ENCODE measurements at regions not wholly inside any gene's neighbourhood (a gene's known extent, or its start where the extent isn't known, plus 50 kb on each side); places are given as distances from the start of the nearest gene placed in this dataset.

- Histone ChIP-seq H3K4me3 (no peak overlapping the region), H3K4me1 (peaks cover 4 to 13% (median 9%) of the 10 kb centered on the region in 6 donors), H3K36me3 (no peaks in the 10 kb centered on the region), H3K27ac (no peak overlapping the region), H3K27me3 (replicated peaks in 1 of 7) (no peaks in the 10 kb centered on the region), H3K9me3 (no peaks in the 10 kb centered on the region)
- WGBS, 5 donors = 77 to 94% (median 87%) methylated on average over 5 of the region's 5 CpGs
- no peak for TF ChIP-seq CTCF (IDR thresholded peaks at IDR 0.05 in 8 of 11, conservative IDR thresholded peaks at IDR 0.05 in 3 of 11)
- no peak for TF ChIP-seq POLR2A (IDR thresholded peaks at IDR 0.05)
- TF ChIP-seq POLR2AphosphoS5 (IDR thresholded peaks at IDR 0.05) = no peak
- DNase-seq = peak; percentile 1
- intact Hi-C loops (cut with DNase I; ENCODE audit: low total_unique reads) = no loop called here
Observed at GRCh38 chrX:9356846-9357245, 108.0 kb upstream of the TBL1X start.

- Histone ChIP-seq H3K27ac (no peak overlapping the region), H3K4me3 (no peak overlapping the region), H3K9me3 (no peaks in the 10 kb centered on the region), H3K4me1 (peaks cover 4 to 8% (median 7%) of the 10 kb centered on the region in 6 donors), H3K36me3 (no peaks in the 10 kb centered on the region), H3K27me3 (replicated peaks in 1 of 7) (no peaks in the 10 kb centered on the region)
- no peak for TF ChIP-seq POLR2AphosphoS5 (IDR thresholded peaks at IDR 0.05)
- TF ChIP-seq POLR2A (IDR thresholded peaks at IDR 0.05) = no peak
- TF ChIP-seq CTCF (IDR thresholded peaks at IDR 0.05 in 8 of 11, conservative IDR thresholded peaks at IDR 0.05 in 3 of 11) = no peak
- peak; percentile 5 for DNase-seq
- WGBS, 5 donors = 74 to 88% (median 78%) methylated on average over 7 of the region's 7 CpGs
- intact Hi-C loops (cut with DNase I; ENCODE audit: low total_unique reads) = no loop called here
Observed at GRCh38 chrX:9357518-9358114, 107.2 kb upstream of the TBL1X start.

- no peaks in the 10 kb centered on the region for H3K4me1 ChIP-seq
- DNase-seq = peak; percentile 61
- intact Hi-C loops (cut with DNase I; ENCODE audit: low total_unique reads) = no loop called here
- no peak for TF ChIP-seq POLR2AphosphoS5 (IDR thresholded peaks at IDR 0.05)
- no peak for TF ChIP-seq POLR2A (IDR thresholded peaks at IDR 0.05)
- TF ChIP-seq CTCF (IDR thresholded peaks at IDR 0.05 in 8 of 11, conservative IDR thresholded peaks at IDR 0.05 in 3 of 11) = no peak
- H3K9me3 ChIP-seq = no peaks in the 10 kb centered on the region
- no peak overlapping the region for H3K27ac ChIP-seq
- H3K36me3 ChIP-seq = no peaks in the 10 kb centered on the region
- 68 to 81% (median 72%) methylated on average over 12 to 13 of the region's 13 CpGs for WGBS, 5 donors
- H3K27me3 ChIP-seq (replicated peaks in 1 of 7) = no peaks in the 10 kb centered on the region
- H3K4me3 ChIP-seq = no peak overlapping the region
Observed at GRCh38 chrX:9362363-9362928, 102.4 kb upstream of the TBL1X start.

- intact Hi-C loops (cut with DNase I; ENCODE audit: low total_unique reads) = no loop called here
- WGBS, 5 donors = 61 to 83% (median 65%) methylated on average over 2 of the region's 2 CpGs
- no peak for DNase-seq
- Histone ChIP-seq H3K9me3 (no peaks in the 10 kb centered on the region), H3K27ac (no peak overlapping the region), H3K27me3 (replicated peaks in 1 of 7) (no peaks in the 10 kb centered on the region), H3K4me3 (no peak overlapping the region), H3K36me3 (no peaks in the 10 kb centered on the region), H3K4me1 (no peaks in the 10 kb centered on the region)
- TF ChIP-seq POLR2A (IDR thresholded peaks at IDR 0.05) (no peak), CTCF (IDR thresholded peaks at IDR 0.05 in 8 of 11, conservative IDR thresholded peaks at IDR 0.05 in 3 of 11) (no peak), POLR2AphosphoS5 (IDR thresholded peaks at IDR 0.05) (no peak)
Observed at GRCh38 chrX:9367421-9367820, 97.4 kb upstream of the TBL1X start.
